ENCODE measurements at regions not wholly inside any gene's neighbourhood (a gene's known extent, or its start where the extent isn't known, plus 50 kb on each side); places are given as distances from the start of the nearest gene placed in this dataset.
A peak's percentile ranks its signal among the peaks of the same experiment; 100 is the strongest.

GRCh38 chr17:34825102-34825501, 136.2 kb downstream of the CCT6B start:
- no peak for DNase-seq

- DNase-seq, result no peak
Observed at GRCh38 chr17:34823023-34823422, 138.2 kb downstream of the CCT6B start.

GRCh38 chr17:34822007-34822739, 139.1 kb downstream of the CCT6B start:
- DNase-seq, result no peak

GRCh38 chr17:34820922-34821321, 140.3 kb downstream of the CCT6B start:
- DNase-seq, result no peak

- no peak for DNase-seq
Observed at GRCh38 chr17:34820248-34820801, 140.9 kb downstream of the CCT6B start.

GRCh38 chr17:34817252-34818035, 143.8 kb downstream of the CCT6B start:
- no peak for DNase-seq

DNA sequence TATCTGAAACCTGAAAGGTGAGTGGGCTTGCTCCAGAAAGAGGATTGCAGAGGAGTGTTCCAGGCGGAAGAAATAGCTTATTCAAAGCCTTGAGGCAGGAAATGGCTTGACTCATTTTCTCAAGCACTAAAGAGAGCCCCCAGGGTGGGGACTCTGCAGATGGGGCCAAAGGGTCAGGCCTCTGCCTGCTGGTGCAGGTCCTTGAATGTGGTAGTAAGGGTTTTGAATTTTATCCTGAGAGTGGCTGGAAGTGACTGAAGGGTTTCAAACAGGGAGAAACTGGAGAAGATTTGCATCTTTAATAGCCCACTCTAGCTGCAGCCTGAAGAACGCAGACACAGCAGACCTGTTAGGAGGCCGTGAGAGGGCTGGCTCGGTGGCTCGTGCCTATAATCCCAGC, 144.4 kb downstream of the CCT6B start:
- no peak for DNase-seq

GRCh38 chr17:34813290-34813689, 148.0 kb downstream of the CCT6B start:
- DNase-seq, result no peak

- no peak for DNase-seq
Observed at GRCh38 chr17:34811561-34811960, 149.7 kb downstream of the CCT6B start.

DNA sequence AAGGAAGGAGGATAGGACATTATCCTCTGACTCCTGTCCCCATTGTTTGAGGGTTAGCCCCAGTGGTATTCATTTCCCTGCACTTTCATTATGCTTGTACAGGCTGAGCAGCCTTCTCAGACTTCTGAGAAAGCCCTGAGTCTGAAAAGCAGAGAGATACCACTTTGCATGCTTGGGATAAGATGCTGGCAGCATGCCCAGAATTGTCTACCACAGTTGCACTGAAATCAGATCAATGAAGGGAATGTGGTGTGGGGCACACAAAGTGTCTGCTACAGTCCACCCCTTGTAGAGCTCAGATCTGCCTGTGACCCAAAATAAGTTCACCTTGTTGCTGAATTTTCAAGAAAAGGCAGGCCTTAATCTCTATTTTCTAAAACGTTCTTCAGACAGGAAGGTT, 160.6 kb downstream of the CCT6B start:
- DNase-seq, result no peak

GRCh38 chr17:34799751-34800150, 161.5 kb downstream of the CCT6B start:
- DNase-seq, result no peak

GRCh38 chr17:34798581-34798980, 162.7 kb downstream of the CCT6B start:
- no peak for DNase-seq

DNA sequence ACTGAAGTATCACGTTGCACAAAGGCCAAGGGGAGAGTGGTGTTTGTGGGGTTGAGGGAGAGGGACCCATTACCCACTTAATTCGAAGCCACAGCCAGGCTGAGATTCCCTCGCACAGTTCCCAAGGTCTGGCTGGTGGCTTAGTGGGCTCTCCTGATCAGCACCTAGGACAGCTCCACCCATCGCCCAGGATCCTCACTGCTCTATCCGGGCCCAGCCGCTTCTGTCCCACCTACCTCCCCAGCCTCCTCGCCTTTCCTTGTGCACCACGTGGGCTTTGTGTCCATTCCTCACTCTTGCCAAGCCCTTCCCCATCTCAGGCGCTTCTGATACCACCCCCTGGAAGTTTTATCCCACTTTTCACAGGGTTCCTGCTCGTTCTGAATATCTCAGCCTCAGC, 163.5 kb downstream of the CCT6B start:
- DNase-seq, result peak in 2 of 3 donors; percentile 41 to 58

GRCh38 chr17:34793231-34793908, 167.9 kb downstream of the CCT6B start:
- DNase-seq, result no peak

DNA sequence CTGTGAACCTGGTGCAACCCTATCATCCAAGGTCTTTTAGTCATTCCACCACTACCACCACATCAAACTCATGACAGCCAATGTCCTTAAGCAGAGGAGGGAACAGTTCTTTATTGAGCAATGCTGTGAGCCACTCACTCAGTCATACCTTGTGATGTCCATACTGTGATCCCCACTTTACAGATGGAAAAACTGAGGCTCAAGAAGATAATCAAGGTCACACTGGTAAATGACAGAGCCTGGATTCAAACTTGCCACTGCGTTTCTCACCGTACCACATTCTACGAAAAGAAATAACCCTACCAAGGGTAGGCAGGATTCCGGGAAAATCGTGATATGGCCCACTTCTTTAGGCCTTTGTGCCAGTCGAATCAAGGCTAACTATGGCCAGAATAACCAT, 172.6 kb downstream of the CCT6B start:
- no peak for DNase-seq

DNA sequence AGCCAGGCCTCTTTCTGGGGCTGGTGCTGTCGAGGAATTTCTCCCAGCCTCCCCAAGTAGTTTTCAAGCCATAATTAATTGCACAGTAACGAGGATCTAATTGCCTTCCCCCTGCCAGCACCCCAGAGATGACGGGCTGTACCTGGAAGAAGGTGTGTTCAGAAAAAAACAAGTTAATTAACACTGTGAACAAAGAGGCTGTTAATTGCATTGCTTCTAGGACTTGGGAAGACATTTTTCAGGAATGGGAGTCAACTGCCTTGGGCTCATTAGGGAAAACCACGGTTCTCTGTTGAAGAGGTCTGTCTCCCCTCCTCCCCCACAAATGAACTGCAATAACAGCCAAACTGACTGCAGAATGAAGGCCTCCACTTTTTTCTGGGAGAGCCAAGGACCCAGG, 176.7 kb downstream of the CCT6B start:
- no peak for DNase-seq

- no peak for DNase-seq
Observed at GRCh38 chr17:34782271-34782670, 179.0 kb downstream of the CCT6B start.

- peak in 2 of 3 donors; percentile 5 to 6 for DNase-seq
Observed at GRCh38 chr17:34781571-34782108, 179.6 kb downstream of the CCT6B start.

DNA sequence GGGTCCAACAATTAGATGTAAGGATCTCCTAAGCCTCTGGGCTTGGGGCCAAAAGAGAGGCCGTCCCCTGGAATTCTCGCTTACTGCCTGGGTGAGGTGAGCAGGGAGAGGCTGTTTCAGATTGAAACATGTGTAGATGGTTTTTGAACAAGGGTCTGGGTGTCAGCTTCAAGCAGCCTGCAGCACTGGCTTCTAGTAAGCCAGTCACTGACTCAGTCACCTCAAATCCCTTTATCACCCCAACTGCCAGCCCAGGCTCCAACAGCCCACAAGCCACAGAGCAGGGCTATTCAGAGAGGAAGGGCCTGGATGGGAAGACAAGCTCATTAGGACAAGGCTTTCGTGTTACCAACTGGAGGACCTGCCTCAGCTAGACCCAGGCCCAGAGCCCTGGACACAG, 180.2 kb downstream of the CCT6B start:
- DNase-seq, result no peak

DNA sequence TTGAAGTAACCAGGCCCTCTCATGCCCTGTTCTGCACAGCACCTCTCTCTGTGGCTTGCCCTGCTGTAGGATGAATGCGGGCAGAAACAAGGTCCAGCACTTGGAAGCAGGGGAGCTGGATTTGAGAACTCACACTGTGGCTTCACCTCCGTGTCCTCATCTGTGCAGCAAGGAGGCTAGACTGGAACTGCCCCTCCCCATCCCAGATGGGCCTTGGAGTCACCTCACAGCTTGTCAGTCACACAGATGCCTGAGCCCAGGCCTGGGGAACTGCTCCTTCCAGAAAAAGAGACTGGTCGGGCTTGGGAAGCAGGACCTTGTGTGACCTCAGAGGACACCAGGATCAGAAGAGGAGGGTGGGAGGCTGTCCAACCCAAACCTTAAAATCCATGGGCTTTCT, 180.8 kb downstream of the CCT6B start:
- DNase-seq, result no peak

GRCh38 chr17:34776456-34777443, 184.5 kb downstream of the CCT6B start:
- no peak for DNase-seq

GRCh38 chr17:34773036-34773435, 188.2 kb downstream of the CCT6B start:
- no peak for DNase-seq

All from suppressor macrophage treated with lipopolysaccharide for 1 hour (primary cell).